GM23248 (cell line): ENCODE measurements at regions not wholly inside any gene's neighbourhood (a gene's known extent, or its start where the extent isn't known, plus 50 kb on each side); places are given as distances from the start of the nearest gene placed in this dataset.

Experiments used
- EZH2 ChIP-seq: fragments of 200-600 bp; sonication (generic); IDR thresholded peaks from 2 replicates; pipeline ENCODE4 v1.6.1; 2018; ENCODE audit warnings: antibody characterized with exemption, mild to moderate bottlenecking; ENCODE audit not compliant: insufficient read depth, poor library complexity, severe bottlenecking
- EZH2phosphoT487 ChIP-seq: fragments of 200-600 bp; sonication (generic); IDR thresholded peaks from 2 replicates; pipeline ENCODE4 v1.6.1; 2018; ENCODE audit warnings: antibody characterized with exemption, moderate library complexity, mild to moderate bottlenecking, low read depth; ENCODE audit not compliant: insufficient read depth

DNA sequence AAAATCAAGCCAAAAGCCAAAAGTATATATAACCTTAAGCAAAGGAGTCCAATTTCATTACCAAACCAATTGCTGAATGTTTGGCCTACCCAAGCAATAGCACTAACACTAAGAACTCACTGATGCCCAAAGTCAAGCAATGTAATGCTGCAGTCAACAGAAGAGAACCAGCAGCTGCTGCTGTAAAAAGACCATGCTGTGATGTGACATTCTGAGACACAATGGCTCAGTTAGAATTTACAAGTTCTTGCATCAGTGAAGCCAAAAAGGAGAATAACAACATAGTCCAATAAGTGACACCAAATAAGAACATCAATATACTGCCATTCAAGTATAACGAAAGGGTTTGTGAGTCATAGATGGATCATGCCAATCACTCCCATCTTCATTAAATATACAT, 514.0 kb upstream of the DIAPH2 start:
- no peak for TF ChIP-seq EZH2phosphoT487
- no peak for TF ChIP-seq EZH2
